ENCODE measurements at regions not wholly inside any gene's neighbourhood (a gene's known extent, or its start where the extent isn't known, plus 50 kb on each side); places are given as distances from the start of the nearest gene placed in this dataset.

DNA sequence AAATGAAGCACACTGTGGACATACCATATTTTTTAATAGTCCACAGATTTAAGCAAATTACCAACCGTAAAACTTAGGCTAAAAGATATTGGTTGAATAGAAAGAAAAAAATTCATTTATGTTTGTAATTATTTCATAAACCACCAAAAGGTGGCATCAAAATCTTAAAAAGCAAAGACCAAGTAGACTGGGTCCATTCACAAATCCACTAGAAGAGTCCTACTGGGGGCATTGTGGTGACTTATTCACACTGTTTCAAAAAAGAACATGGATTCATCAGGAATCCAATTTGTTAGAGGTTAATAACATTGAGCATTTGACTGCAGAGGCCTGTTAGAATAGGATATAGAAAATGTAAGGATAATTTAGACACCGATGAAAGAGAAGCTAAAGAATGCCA lies 194.9 kb upstream of the KYNU start:
- Histone ChIP-seq H3K4me3 (no peak overlapping the region), H3K27me3 (ENCODE audit: low read depth) (no peaks in the 10 kb centered on the region), H3K4me1 (no peaks in the 10 kb centered on the region), H3K9me3 (no peaks in the 10 kb centered on the region), H3K36me3 (replicated peaks) (no peaks in the 10 kb centered on the region)
- DNase-seq (ENCODE audit: low spot score in 2 of 2) = no peak
- in situ Hi-C loops (cut with MboI; ENCODE audit: low sequenced_read_pairs) = no loop called here

- Histone ChIP-seq H3K4me3 (no peak overlapping the region), H3K27me3 (ENCODE audit: low read depth) (no peaks in the 10 kb centered on the region), H3K4me1 (no peaks in the 10 kb centered on the region), H3K9me3 (no peaks in the 10 kb centered on the region), H3K36me3 (replicated peaks) (no peaks in the 10 kb centered on the region)
- DNase-seq (ENCODE audit: low spot score in 2 of 2) = no peak
- in situ Hi-C loops (cut with MboI; ENCODE audit: low sequenced_read_pairs) = no loop called here
Measured at GRCh38 chr2:142681952-142682351, 195.5 kb upstream of the KYNU start.

DNA sequence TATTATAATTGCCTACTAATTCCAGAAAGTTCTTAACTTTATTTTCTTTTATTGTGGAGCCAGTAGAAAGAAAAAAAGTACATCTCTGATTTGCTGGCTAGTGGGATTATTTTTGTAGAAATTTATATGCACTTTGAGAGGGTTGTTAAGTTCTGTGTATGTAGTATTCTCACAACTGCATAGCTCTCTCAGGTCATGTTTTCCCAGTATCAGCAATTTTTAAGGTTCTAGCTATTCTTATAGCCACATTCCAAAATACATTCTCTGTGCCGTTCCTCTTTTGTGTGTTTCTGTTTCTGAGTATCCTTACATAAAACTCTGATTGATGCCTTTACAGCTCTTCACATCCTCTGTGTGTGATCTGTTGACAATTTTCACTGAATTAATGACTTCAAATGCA lies 199.3 kb upstream of the KYNU start:
- in situ Hi-C loops (cut with MboI; ENCODE audit: low sequenced_read_pairs) = no loop called here

DNA sequence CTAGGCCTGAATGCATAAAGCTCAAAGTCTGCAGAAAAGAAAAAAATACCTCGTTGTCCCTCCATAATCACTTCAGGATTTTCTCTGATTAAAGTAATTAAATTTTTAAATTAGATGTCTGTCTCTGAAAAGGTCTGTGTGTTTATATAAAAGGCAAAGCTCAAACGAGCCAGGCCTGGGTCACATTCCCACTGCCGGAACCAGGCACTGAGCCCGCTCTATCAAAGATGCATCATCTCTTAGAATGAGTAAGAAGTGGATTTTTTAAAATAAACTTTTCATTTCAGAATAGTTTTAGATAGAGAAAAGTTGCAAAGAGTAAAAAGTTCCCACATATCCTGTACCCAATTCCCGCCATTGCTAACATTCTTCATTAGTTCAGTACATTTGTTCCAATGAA lies 202.1 kb upstream of the KYNU start:
- no peak for DNase-seq (ENCODE audit: low spot score in 2 of 2)
- no peaks in the 10 kb centered on the region for H3K36me3 ChIP-seq (replicated peaks)
- no peak overlapping the region for H3K4me3 ChIP-seq
- H3K4me1 ChIP-seq = no peaks in the 10 kb centered on the region
- no peaks in the 10 kb centered on the region for H3K27me3 ChIP-seq (ENCODE audit: low read depth)
- no peaks in the 10 kb centered on the region for H3K9me3 ChIP-seq
- in situ Hi-C loops (cut with MboI; ENCODE audit: low sequenced_read_pairs) = no loop called here

More for the DNA sequence above, 199.3 kb upstream of the KYNU start:
- Histone ChIP-seq H3K4me1 (no peaks in the 10 kb centered on the region), H3K27me3 (ENCODE audit: low read depth) (no peaks in the 10 kb centered on the region), H3K9me3 (no peaks in the 10 kb centered on the region), H3K36me3 (replicated peaks) (no peaks in the 10 kb centered on the region), H3K4me3 (no peak overlapping the region)
- no peak for DNase-seq (ENCODE audit: low spot score in 2 of 2)

DNA sequence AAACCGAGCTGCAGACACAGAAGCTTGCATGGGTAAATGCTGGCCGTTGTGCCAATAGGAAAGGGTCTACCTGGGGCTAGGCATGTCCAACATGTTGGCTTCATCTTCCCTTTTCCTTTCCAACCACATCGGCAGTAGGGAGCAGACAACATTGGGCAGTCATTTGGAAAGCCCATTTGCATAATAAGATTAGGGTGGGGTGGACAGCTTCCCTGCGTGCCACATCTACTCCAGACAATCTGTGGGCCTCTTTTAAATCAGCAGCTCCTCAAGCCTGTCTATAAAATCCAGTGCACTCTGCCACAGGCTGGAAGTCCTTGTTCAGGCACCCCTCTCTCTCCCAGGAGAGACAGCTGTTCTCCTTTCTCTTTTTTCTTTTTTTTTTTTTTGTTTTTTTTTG lies 203.6 kb upstream of the KYNU start:
- no peak for DNase-seq (ENCODE audit: low spot score in 2 of 2)
- Histone ChIP-seq H3K4me3 (no peak overlapping the region), H3K27me3 (ENCODE audit: low read depth) (peaks cover under 1% of the 10 kb centered on the region; the same call in 1 of the 2 replicates), H3K9me3 (no peaks in the 10 kb centered on the region), H3K4me1 (no peaks in the 10 kb centered on the region), H3K36me3 (replicated peaks) (no peaks in the 10 kb centered on the region)
- in situ Hi-C loops (cut with MboI; ENCODE audit: low sequenced_read_pairs) = no loop called here

DNA sequence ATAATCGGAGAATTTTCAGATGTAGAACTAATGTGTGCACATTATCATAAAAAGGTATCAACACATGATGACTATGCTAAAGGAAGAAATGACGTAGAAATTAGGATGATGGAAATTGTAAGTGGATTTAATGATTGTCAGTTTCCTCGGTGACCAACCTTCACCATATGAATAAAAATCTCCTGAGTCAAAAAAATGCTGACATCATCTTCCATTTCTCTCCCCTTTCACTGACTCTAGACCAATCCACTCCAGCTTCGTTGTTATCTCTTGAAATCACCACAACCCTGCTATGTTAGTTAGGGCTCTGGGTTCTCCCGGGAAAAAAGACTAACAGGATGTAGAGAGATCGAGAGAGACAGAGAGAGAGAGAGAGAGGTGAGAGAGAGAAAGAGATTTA lies 204.8 kb upstream of the KYNU start:
- in situ Hi-C loops (cut with MboI; ENCODE audit: low sequenced_read_pairs) = no loop called here
- DNase-seq (ENCODE audit: low spot score in 2 of 2) = no peak
- H3K4me3 ChIP-seq = no peak overlapping the region

DNA sequence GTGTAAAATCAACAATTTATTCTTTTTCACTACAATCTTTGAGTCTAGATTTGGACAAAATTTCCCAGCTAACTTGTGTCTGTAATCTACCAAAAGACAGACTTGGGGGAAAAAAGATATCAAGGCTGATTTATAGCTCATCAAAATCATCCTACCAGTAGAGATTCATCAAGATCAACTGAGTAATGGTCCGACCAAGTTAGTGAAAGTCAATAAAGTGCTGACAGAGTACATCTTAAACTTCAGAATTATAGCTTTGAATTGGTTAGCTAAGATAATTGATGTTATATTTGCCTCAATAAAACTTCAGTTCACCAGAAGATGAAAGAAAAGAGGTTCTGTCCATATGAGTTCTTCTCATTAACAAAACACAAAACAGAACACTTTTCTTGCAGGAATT lies 207.1 kb upstream of the KYNU start:
- Histone ChIP-seq H3K4me1 (no peaks in the 10 kb centered on the region), H3K4me3 (no peak overlapping the region), H3K36me3 (replicated peaks) (no peaks in the 10 kb centered on the region), H3K27me3 (ENCODE audit: low read depth) (peaks cover 2% of the 10 kb centered on the region; the same call in 1 of the 2 replicates), H3K9me3 (no peaks in the 10 kb centered on the region)
- no peak for DNase-seq (ENCODE audit: low spot score in 2 of 2)
- in situ Hi-C loops (cut with MboI; ENCODE audit: low sequenced_read_pairs) = no loop called here

More for the DNA sequence above, 204.8 kb upstream of the KYNU start:
- Histone ChIP-seq H3K9me3 (no peaks in the 10 kb centered on the region), H3K36me3 (replicated peaks) (no peaks in the 10 kb centered on the region), H3K4me1 (no peaks in the 10 kb centered on the region), H3K27me3 (ENCODE audit: low read depth) (peaks cover 2% of the 10 kb centered on the region; the same call in 1 of the 2 replicates)

DNA sequence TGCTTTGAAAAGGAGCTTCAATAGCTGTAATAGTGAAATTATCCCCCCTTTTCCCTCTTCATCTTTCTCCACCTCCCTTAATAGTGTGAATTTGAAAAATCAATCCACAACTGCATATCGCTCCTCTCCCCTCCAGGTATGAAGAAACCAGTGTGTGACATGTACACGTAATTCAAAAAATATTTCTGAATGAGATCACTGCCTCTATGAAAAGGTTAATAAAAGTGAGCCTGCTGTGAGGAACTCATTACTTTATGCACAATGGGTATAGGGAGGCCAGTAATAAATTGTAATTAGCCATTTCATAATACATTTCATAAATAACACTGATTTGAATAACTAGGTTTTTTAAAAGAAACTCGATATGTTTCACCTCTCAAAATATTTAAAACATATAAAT lies 209.0 kb upstream of the KYNU start:
- Histone ChIP-seq H3K4me1 (no peaks in the 10 kb centered on the region), H3K4me3 (no peak overlapping the region), H3K27me3 (ENCODE audit: low read depth) (peaks cover 2% of the 10 kb centered on the region; the same call in 1 of the 2 replicates), H3K9me3 (no peaks in the 10 kb centered on the region), H3K36me3 (replicated peaks) (no peaks in the 10 kb centered on the region)
- DNase-seq (ENCODE audit: low spot score in 2 of 2) = no peak
- in situ Hi-C loops (cut with MboI; ENCODE audit: low sequenced_read_pairs) = no loop called here

DNA sequence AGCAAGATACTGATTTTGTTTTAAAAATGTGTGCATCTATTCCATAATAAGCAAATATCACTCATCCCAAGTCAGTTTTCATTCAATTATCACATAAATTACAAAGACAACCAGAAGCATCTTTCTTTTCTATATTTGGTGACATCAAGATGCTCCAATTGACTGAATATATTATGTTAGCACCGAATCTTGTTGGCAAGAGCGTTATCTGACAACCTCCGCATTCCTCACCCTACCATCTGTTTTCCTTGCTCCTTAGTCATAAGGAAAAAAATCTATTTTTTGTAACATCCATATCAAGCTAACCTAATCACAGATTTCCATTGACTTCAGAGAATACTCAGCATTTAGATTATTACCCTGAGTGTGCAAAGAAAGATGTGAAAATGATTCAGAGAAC lies 212.2 kb upstream of the KYNU start:
- no peak overlapping the region for H3K4me3 ChIP-seq

GRCh38 chr2:142650601-142651000 lies 226.9 kb upstream of the KYNU start:
- no peak for DNase-seq (ENCODE audit: low spot score in 2 of 2)
- no peaks in the 10 kb centered on the region for H3K4me1 ChIP-seq
- H3K27me3 ChIP-seq (ENCODE audit: low read depth) = no peaks in the 10 kb centered on the region
- H3K9me3 ChIP-seq = no peaks in the 10 kb centered on the region
- in situ Hi-C loops (cut with MboI; ENCODE audit: low sequenced_read_pairs) = no loop called here
- no peaks in the 10 kb centered on the region for H3K36me3 ChIP-seq (replicated peaks)
- H3K4me3 ChIP-seq = no peak overlapping the region

More for the DNA sequence above, 212.2 kb upstream of the KYNU start:
- in situ Hi-C loops (cut with MboI; ENCODE audit: low sequenced_read_pairs) = no loop called here
- no peak for DNase-seq (ENCODE audit: low spot score in 2 of 2)
- Histone ChIP-seq H3K9me3 (no peaks in the 10 kb centered on the region), H3K4me1 (no peaks in the 10 kb centered on the region), H3K36me3 (replicated peaks) (no peaks in the 10 kb centered on the region), H3K27me3 (ENCODE audit: low read depth) (peaks cover 2% of the 10 kb centered on the region; the same call in 1 of the 2 replicates)

- in situ Hi-C loops (cut with MboI; ENCODE audit: low sequenced_read_pairs) = no loop called here
- Histone ChIP-seq H3K9me3 (no peaks in the 10 kb centered on the region), H3K4me3 (no peak overlapping the region), H3K27me3 (ENCODE audit: low read depth) (no peaks in the 10 kb centered on the region), H3K36me3 (replicated peaks) (no peaks in the 10 kb centered on the region), H3K4me1 (no peaks in the 10 kb centered on the region)
- DNase-seq (ENCODE audit: low spot score in 2 of 2) = no peak
Measured at GRCh38 chr2:142649581-142649980, 227.9 kb upstream of the KYNU start.

- Histone ChIP-seq H3K4me1 (no peaks in the 10 kb centered on the region), H3K4me3 (no peak overlapping the region), H3K27me3 (ENCODE audit: low read depth) (no peaks in the 10 kb centered on the region), H3K9me3 (no peaks in the 10 kb centered on the region), H3K36me3 (replicated peaks) (no peaks in the 10 kb centered on the region)
- DNase-seq (ENCODE audit: low spot score in 2 of 2) = no peak
- in situ Hi-C loops (cut with MboI; ENCODE audit: low sequenced_read_pairs) = no loop called here
Measured at GRCh38 chr2:142642650-142643049, 234.8 kb upstream of the KYNU start.

DNA sequence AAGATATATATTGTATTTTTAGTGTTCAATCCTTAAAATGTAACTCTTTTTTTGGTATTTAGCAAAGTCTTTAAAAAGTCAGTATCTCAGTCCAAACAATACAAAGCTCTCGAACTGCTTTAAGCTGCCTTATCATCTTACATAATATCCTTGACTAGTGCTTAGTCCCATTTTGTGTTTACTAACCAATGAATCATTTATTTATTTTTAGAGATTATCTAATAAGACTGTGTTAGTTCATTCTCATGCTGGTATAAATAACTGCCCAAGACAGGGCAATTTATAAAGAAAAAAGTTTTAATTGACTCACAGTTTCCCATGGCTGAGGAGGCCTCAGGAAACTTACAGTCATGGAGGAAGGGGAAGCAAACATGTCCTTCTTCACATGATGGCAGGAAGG lies 248.3 kb upstream of the KYNU start:
- Histone ChIP-seq H3K36me3 (replicated peaks) (no peaks in the 10 kb centered on the region), H3K4me1 (no peaks in the 10 kb centered on the region), H3K27me3 (ENCODE audit: low read depth) (0 out of 2 replicates have a peak, but pooled peaks cover 3% of the 10 kb centered on the region), H3K4me3 (no peak overlapping the region), H3K9me3 (no peaks in the 10 kb centered on the region)
- no peak for DNase-seq (ENCODE audit: low spot score in 2 of 2)
- in situ Hi-C loops (cut with MboI; ENCODE audit: low sequenced_read_pairs) = no loop called here

GRCh38 chr2:142621287-142621686 lies 256.2 kb upstream of the KYNU start:
- in situ Hi-C loops (cut with MboI; ENCODE audit: low sequenced_read_pairs) = no loop called here
- no peaks in the 10 kb centered on the region; the same call in 1 of the 2 replicates for H3K27me3 ChIP-seq (ENCODE audit: low read depth)
- DNase-seq (ENCODE audit: low spot score in 2 of 2) = no peak
- H3K4me1 ChIP-seq = no peaks in the 10 kb centered on the region
- no peak overlapping the region for H3K4me3 ChIP-seq
- no peaks in the 10 kb centered on the region for H3K9me3 ChIP-seq
- no peaks in the 10 kb centered on the region for H3K36me3 ChIP-seq (replicated peaks)

GRCh38 chr2:142617461-142617860 lies 260.0 kb upstream of the KYNU start:
- Histone ChIP-seq H3K4me1 (no peaks in the 10 kb centered on the region), H3K9me3 (no peaks in the 10 kb centered on the region), H3K36me3 (replicated peaks) (no peaks in the 10 kb centered on the region), H3K4me3 (no peak overlapping the region), H3K27me3 (ENCODE audit: low read depth) (no peaks in the 10 kb centered on the region; the same call in 1 of the 2 replicates)
- DNase-seq (ENCODE audit: low spot score in 2 of 2) = no peak
- in situ Hi-C loops (cut with MboI; ENCODE audit: low sequenced_read_pairs) = no loop called here

All from HAP-1 (cell line).